GM18909 (cell line): ENCODE measurements at regions not wholly inside any gene's neighbourhood (a gene's known extent, or its start where the extent isn't known, plus 50 kb on each side); places are given as distances from the start of the nearest gene placed in this dataset.
"Not testable (repeated sequence)": the region's sequence is repeated elsewhere in the genome, so short reads cannot be mapped to it uniquely, and the experiment has no call there.

Experiments
- ATAC-seq: cut with Tn5 transposase; IDR thresholded peaks from one replicate; pipeline ENCODE4 v1.9.1; 2021; ENCODE audit warnings: mild to moderate bottlenecking; ENCODE audit not compliant: unreplicated experiment, poor library complexity

GRCh38 chr7:90022213-90022612 is 132.1 kb upstream of the STEAP1 start:
- ATAC-seq: no peak

DNA sequence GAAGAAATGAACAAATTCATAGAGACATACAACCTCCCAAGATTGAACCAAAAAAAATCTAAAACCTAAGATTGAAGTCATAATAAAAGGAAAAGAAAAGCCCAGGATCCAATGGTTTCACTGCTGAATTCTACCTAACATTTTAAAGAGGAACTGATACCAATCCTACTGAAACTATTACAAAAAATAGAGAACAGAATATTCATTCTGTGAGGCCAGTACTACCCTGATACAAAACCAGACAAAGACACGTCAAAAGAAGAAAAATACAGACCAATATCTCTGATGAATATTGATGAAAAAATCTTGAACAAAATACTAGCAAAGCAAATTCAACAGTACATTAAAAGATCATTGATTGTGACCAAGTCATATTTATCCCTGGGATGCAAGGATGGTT is 128.5 kb upstream of the STEAP1 start:
- ATAC-seq: peak; percentile 46

DNA sequence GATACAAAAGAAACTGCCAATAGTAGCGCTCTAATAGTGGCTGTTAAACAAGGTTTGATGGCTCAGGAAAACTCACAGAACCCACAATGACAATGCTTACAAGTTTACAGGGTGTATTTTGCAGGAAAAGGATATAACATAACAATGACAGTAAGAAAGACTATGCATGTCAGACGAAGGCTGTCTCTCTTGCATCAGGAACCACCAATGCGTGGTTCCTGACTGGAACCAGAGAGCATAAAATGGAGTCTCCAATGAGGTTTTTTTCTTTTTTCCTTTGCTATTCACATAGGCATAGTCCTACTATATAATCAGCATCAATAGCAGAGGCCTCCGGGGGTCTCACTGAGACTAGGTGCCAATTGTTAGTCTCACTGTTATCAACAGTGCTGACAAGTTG is 120.4 kb upstream of the STEAP1 start:
- no peak for ATAC-seq

GRCh38 chr7:90053094-90053493 is 101.2 kb upstream of the STEAP1 start:
- no peak for ATAC-seq

DNA sequence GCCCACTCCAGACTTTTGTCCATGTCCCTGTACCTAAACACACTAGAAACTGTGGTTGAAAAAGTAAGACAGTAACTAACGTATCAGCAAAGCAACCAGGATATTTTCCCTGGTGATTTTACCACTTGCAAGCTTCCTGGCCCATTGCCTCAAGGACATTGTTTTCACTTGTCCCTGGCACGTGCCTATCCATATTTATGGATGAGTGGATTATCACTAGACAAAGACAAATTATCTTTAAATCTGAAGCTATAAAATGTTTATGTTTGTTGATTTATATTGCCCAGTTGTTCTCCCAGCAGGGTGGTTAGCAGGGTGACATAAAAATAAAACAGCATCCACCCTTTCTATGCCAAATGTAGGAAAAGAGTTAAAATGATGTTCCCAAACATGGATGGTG is 93.2 kb upstream of the STEAP1 start:
- ATAC-seq: no peak

GRCh38 chr7:90064370-90064769 is 89.9 kb upstream of the STEAP1 start:
- no peak for ATAC-seq

DNA sequence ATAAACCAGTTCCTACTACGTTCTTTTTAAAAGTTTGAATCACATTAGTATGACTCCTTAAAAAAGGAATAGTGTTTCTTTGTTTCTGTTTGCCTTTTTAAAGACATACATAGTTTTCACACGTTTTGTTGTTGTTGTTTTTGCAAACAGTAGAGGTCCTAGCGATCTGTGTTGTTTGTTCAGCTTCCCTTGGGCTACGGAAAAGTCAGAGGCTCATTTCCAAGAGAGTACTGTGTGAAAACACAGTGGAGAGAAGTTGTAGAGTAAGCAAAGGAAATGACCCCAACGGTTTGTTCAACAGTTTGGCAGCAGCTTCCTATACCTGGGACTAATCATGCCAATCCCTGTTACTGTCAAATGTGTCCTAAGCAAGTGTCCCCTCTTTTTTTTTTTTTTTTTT is 87.1 kb upstream of the STEAP1 start:
- ATAC-seq: no peak

GRCh38 chr7:90070238-90070637 is 84.0 kb upstream of the STEAP1 start:
- not testable (repeated sequence) for ATAC-seq

DNA sequence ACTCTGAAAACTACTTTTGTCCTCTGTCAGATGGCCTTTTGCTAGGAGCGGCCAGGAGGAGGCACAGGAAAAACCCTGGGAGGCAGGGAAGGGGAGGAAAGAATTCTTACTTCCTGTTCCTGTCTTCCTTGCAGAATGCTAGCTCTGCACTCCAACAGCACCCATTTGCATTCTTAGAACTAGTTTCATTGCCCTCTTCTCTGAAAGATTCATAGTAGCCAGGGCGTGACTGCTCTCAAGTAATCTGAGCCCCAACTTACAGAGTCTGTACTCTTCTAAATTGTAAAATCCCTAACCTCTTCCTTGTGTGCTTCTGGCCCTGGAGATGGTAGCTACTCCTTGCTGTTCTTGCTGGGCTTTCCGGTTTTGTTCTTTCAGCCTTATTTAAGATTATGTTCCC is 75.3 kb upstream of the STEAP1 start:
- ATAC-seq: no peak

- ATAC-seq: no peak
Measured at GRCh38 chr7:90081621-90082020, 72.6 kb upstream of the STEAP1 start.

GRCh38 chr7:90092506-90092905 is 61.8 kb upstream of the STEAP1 start:
- ATAC-seq: no peak

DNA sequence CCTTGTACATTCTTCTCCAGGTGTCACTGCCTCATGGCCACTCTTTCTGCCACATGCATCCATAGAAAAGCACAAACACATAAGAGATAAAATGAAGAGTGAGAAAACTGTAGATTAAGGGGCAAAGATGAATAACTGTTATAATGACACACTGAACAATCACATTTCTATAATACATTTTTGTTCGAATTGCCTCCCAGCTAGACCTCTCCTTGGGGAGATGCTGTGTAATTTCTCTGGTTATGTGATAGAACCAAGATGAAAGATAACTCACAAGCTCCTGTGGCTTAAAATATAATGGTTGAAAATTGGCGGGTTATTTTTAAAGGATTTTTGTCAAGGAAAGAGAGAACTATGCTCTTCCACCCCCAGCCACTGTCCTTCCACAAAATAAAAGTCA is 60.2 kb upstream of the STEAP1 start:
- no peak for ATAC-seq
